Loucy (cell line): ENCODE measurements at regions not wholly inside any gene's neighbourhood (a gene's known extent, or its start where the extent isn't known, plus 50 kb on each side); places are given as distances from the start of the nearest gene placed in this dataset.

ENCODE experiments used
- H2AFZ ChIP-seq: fragments of 200-600 bp; sonication (generic); 2 replicates; pipeline ENCODE4 v1.6.0; 2016; ENCODE audit warnings: antibody characterized with exemption, mild to moderate bottlenecking, low read length, moderate library complexity
- H3F3A ChIP-seq: fragments of 200-600 bp; 2 replicates; pipeline ENCODE4 v1.6.0; 2016; ENCODE audit warnings: antibody characterized with exemption, low read depth, mild to moderate bottlenecking
- H3K27me3 ChIP-seq: fragments of 200-600 bp; sonication (generic); 2 replicates; pipeline ENCODE4 v1.6.1; 2014; ENCODE audit warnings: low read length, mild to moderate bottlenecking; ENCODE audit not compliant: insufficient read depth, poor library complexity, severe bottlenecking
- H3K36me3 ChIP-seq: fragments of 200-600 bp; sonication (generic); 2 replicates; pipeline ENCODE4 v1.6.1; 2016; ENCODE audit warnings: low read length; ENCODE audit not compliant: insufficient read depth
- H3K4me1 ChIP-seq: fragments of 200-600 bp; sonication (generic); 2 replicates; pipeline ENCODE4 v1.5.1; 2014; ENCODE audit warnings: low read length, mild to moderate bottlenecking; ENCODE audit not compliant: insufficient read depth, poor library complexity, severe bottlenecking
- H3K4me2 ChIP-seq: fragments of 200-600 bp; sonication (generic); 2 replicates; pipeline ENCODE4 v1.6.0; 2014; ENCODE audit warnings: antibody characterized with exemption, low read length, low read depth, mild to moderate bottlenecking; ENCODE audit not compliant: poor library complexity, severe bottlenecking
- H3K4me3 ChIP-seq: fragments of 200-600 bp; sonication (generic); 2 replicates; pipeline ENCODE4 v1.5.1; 2014; ENCODE audit warnings: low read length, mild to moderate bottlenecking, mixed read lengths; ENCODE audit not compliant: poor library complexity, severe bottlenecking
- H3K79me2 ChIP-seq: fragments of 200-600 bp; sonication (generic); 2 replicates; pipeline ENCODE4 v1.6.1; 2014; ENCODE audit warnings: low read length; ENCODE audit not compliant: insufficient read depth
- H3K9ac ChIP-seq: fragments of 200-600 bp; sonication (generic); 2 replicates; pipeline ENCODE4 v1.6.0; 2014; ENCODE audit warnings: mild to moderate bottlenecking, low read depth, low read length, moderate library complexity; ENCODE audit not compliant: poor library complexity, severe bottlenecking
- H3K9me2 ChIP-seq: fragments of 200-600 bp; sonication (generic); replicated peaks from 2 replicates; pipeline ENCODE4 v1.6.1; 2016; ENCODE audit warnings: low read depth, low read length, mixed read lengths
- H3K9me3 ChIP-seq: fragments of 200-600 bp; sonication (generic); 2 replicates; pipeline ENCODE4 v1.6.1; 2014; ENCODE audit warnings: mild to moderate bottlenecking, antibody characterized with exemption, low read length, low read depth; ENCODE audit not compliant: insufficient read depth
- H4K20me1 ChIP-seq: fragments of 200-600 bp; sonication (generic); 2 replicates; pipeline ENCODE4 v1.6.0; 2014; ENCODE audit warnings: antibody characterized with exemption, low read length, mild to moderate bottlenecking; ENCODE audit not compliant: insufficient read depth, poor library complexity, severe bottlenecking
- EZH2phosphoT487 ChIP-seq: fragments of 200-600 bp; IDR thresholded peaks from 2 replicates; pipeline ENCODE4 v1.6.1; 2018; ENCODE audit warnings: antibody characterized with exemption, mild to moderate bottlenecking, moderate library complexity, borderline replicate concordance
- TF ChIP-seq, protein P1 (sequence below): fragments of 200-600 bp; sonication (generic); conservative IDR thresholded peaks from 2 replicates; pipeline ENCODE4 v1.5.1; 2014; ENCODE audit warnings: mild to moderate bottlenecking, antibody characterized with exemption, low read length

DNA sequence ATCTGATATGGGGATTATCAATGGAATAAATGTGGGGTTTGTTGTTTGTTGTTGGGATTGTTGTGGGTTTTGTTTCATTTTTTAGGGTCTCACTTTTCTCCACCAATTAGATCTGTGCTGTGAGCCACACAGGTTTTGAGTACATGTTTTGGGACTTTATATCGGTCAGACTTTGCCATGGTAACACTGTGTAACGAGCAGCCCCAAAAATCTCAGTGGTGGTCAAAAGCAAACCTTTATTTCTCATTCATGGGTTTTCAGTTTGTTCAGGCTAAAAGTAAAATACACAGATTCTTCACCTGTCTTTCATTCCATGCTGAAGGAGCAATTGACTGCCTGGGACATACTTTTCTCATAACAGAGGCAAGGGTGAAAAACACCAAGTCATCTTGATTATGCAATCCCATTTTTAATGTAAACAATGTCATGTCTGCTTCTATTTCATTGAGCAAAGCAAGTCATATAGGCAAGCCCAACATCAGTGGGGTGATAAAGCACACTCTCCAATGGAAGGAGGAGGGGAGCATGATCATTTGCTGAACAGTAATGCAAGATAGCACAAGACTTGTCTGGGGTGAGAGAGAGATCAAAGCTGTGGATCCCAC lies 101.1 kb upstream of the PLCB4 start:
- TF ChIP-seq EZH2phosphoT487 = no peak
- TF ChIP-seq, protein P1, sequence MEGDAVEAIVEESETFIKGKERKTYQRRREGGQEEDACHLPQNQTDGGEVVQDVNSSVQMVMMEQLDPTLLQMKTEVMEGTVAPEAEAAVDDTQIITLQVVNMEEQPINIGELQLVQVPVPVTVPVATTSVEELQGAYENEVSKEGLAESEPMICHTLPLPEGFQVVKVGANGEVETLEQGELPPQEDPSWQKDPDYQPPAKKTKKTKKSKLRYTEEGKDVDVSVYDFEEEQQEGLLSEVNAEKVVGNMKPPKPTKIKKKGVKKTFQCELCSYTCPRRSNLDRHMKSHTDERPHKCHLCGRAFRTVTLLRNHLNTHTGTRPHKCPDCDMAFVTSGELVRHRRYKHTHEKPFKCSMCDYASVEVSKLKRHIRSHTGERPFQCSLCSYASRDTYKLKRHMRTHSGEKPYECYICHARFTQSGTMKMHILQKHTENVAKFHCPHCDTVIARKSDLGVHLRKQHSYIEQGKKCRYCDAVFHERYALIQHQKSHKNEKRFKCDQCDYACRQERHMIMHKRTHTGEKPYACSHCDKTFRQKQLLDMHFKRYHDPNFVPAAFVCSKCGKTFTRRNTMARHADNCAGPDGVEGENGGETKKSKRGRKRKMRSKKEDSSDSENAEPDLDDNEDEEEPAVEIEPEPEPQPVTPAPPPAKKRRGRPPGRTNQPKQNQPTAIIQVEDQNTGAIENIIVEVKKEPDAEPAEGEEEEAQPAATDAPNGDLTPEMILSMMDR = no peak
- Histone ChIP-seq H3K4me2 (no peak overlapping the region), H3F3A (peaks cover 12% of the 10 kb centered on the region), H3K27me3 (no peaks in the 10 kb centered on the region), H2AFZ (no peak overlapping the region), H3K9me3 (no peaks in the 10 kb centered on the region), H4K20me1 (no peaks in the 10 kb centered on the region), H3K4me1 (peaks cover 43% of the 10 kb centered on the region), H3K36me3 (no peaks in the 10 kb centered on the region), H3K9me2 (no peaks in the 10 kb centered on the region), H3K9ac (no peak overlapping the region), H3K4me3 (no peak overlapping the region), H3K79me2 (no peaks in the 10 kb centered on the region)

DNA sequence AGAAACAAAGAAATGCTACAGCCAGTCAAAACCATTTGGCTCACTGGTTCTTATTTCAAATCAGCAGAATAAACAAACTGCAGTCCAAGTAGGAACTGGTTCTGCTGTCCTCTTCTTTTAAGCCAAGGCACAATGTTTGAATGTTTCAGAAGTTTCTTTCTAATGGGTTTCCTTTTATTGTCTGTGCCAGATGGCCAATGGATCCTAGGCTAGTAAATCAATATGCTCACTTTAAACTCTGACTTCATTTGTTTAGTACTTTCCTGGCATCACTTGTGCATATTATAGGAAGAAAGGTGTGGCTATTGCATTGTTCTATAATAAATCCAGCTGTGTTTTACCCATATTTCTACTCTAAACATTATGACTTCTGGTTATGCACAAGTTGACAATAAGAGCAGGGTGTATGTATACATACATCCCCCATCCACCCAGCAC lies 99.7 kb upstream of the PLCB4 start:
- H3K36me3 ChIP-seq = no peaks in the 10 kb centered on the region
- H2AFZ ChIP-seq = no peak overlapping the region
- H3K9me2 ChIP-seq = no peaks in the 10 kb centered on the region
- H3K9me3 ChIP-seq = no peaks in the 10 kb centered on the region
- no peak overlapping the region for H3K4me2 ChIP-seq
- no peak overlapping the region for H3K4me3 ChIP-seq
- no peaks in the 10 kb centered on the region for H4K20me1 ChIP-seq
- H3K27me3 ChIP-seq = no peaks in the 10 kb centered on the region
- no peaks in the 10 kb centered on the region for H3K79me2 ChIP-seq
- peaks cover 43% of the 10 kb centered on the region for H3K4me1 ChIP-seq
- peaks cover 17% of the 10 kb centered on the region for H3F3A ChIP-seq
- TF ChIP-seq EZH2phosphoT487 = no peak
- TF ChIP-seq, protein P1 = no peak
- no peak overlapping the region for H3K9ac ChIP-seq

DNA sequence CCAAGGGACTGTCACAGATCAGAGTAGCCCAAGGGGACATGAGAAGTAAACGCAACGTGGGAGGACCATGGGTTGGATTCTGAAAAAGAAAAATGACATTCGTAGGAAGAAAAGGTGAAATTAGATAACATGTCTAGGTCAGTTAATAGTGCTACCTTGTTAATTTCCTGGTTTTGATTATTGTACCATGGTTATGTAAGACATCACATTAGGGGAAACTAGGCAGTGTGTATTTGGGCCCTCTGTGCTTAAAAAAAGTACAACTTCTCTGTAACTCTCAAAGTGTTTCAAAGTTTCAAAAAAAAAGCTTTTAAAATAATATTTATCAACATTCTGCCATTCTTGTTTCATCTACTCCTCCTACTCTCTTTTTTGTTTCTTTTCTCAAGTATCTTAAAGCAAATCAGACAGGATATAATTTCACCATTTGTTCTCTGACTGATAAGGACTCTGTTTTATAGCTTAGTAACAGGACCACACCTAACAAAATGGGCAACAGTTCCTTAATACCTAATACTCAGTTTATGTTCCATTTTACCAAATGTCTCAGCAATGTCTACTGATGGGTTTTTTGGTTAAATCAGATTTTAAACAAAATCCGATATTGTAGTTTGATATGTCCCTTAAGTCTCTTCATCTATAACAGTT lies 97.1 kb upstream of the PLCB4 start:
- Histone ChIP-seq H3K36me3 (no peaks in the 10 kb centered on the region), H3K27me3 (no peaks in the 10 kb centered on the region), H3K4me1 (peaks cover 36% of the 10 kb centered on the region), H4K20me1 (no peaks in the 10 kb centered on the region), H3K4me3 (peak overlapping the region; percentile 23), H3K9ac (no peak overlapping the region), H3K9me2 (no peaks in the 10 kb centered on the region), H3K9me3 (no peaks in the 10 kb centered on the region), H2AFZ (0 out of 2 replicates have a peak overlapping the region, but pooled peaks have one; percentile 14), H3K79me2 (no peaks in the 10 kb centered on the region), H3K4me2 (peak overlapping the region; percentile 49), H3F3A (peaks cover 17% of the 10 kb centered on the region)
- TF ChIP-seq, protein P1 = no peak
